ENCODE measurements at regions not wholly inside any gene's neighbourhood (a gene's known extent, or its start where the extent isn't known, plus 50 kb on each side); places are given as distances from the start of the nearest gene placed in this dataset.
A peak's percentile ranks its signal among the peaks of the same experiment; 100 is the strongest.

DNA sequence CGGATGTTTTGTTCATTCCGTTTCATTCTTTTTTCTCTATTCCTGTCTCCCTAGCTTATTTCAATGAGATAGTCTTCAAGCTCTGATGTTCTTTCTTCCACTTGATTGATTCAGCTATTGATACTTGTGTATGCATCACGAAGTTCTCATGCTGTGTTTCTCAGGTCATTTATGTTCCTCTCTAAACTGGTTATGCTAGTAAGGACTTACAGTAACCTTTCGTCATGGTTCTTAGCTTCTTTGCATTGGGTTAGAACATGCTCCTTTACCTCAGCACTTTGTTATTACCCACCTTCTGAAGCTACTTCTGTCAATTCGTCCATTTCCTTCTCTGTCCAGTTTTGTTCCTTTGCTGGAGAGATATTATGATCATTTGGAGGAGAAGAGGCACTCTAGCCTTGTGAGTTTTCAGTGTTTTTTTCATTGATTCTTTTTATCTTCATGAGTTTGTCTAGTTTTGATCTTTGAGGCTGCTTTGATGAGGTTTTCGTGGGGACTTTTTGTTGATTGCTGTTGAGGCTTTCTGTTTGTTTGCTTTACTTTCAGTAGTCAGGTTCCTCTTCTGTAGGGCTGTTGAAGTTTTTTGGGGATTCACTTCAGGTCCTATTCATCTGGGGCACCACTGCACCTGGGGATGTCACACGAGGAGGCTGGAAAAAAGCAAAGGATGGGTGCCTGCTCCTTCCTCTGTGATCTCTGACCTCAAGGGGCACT, 496.9 kb upstream of the LRRC7 start:
- TF ChIP-seq, protein P1, sequence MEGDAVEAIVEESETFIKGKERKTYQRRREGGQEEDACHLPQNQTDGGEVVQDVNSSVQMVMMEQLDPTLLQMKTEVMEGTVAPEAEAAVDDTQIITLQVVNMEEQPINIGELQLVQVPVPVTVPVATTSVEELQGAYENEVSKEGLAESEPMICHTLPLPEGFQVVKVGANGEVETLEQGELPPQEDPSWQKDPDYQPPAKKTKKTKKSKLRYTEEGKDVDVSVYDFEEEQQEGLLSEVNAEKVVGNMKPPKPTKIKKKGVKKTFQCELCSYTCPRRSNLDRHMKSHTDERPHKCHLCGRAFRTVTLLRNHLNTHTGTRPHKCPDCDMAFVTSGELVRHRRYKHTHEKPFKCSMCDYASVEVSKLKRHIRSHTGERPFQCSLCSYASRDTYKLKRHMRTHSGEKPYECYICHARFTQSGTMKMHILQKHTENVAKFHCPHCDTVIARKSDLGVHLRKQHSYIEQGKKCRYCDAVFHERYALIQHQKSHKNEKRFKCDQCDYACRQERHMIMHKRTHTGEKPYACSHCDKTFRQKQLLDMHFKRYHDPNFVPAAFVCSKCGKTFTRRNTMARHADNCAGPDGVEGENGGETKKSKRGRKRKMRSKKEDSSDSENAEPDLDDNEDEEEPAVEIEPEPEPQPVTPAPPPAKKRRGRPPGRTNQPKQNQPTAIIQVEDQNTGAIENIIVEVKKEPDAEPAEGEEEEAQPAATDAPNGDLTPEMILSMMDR (IDR thresholded peaks at IDR 0.05; ENCODE audit: low read depth, low read length), result no peak
- H3K4me3 ChIP-seq (replicated peaks in 1 of 2; ENCODE audit: low read depth in 2 of 2, low read length in 2 of 2), result no peak overlapping the region

DNA sequence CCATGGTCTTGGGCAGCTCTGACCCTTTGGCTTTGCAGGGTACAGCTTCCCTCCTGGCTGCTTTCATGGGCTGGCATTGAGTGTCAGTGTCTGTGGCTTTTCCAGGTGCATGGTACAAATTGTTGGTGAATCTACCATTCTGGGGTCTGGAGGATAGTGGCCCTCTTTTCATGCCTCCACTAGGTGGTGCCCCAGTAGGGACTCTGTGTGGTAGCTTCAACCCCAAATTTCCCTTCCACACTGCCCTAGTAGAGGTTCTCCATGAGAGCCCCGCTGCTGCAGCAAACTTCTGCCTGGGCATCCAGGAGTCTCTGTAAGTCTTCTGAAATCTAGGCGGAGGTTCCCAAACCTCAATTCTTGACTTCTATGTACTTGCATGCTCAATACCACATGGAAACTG, 494.5 kb upstream of the LRRC7 start:
- no peak overlapping the region for H3K4me3 ChIP-seq (replicated peaks in 1 of 2; ENCODE audit: low read depth in 2 of 2, low read length in 2 of 2)
- no peak for DNase-seq (ENCODE audit: low read depth in 2 of 2)
- TF ChIP-seq, protein P1 (IDR thresholded peaks at IDR 0.05; ENCODE audit: low read depth, low read length), result no peak

More for the DNA sequence above, 496.9 kb upstream of the LRRC7 start:
- DNase-seq (ENCODE audit: low read depth in 2 of 2), result no peak

DNA sequence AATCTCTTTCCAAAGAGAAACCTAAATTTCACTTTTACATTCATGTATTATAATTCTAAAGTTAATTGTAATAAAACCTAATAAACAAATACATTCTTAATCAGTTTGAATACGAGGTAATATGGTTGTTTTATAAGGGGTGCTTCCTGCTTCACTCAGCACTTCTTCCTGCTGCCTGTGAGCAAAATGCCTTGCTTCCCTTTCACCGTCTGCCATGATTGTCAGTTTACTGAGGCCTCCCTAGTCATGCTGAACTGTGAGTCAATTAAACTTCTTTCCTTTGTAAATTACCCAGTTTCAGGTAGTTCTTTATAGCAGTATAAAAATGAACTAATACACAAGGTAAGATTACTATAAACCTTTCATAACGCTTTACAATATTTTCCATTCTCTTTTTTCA, 491.1 kb upstream of the LRRC7 start:
- no peak for DNase-seq (ENCODE audit: low read depth in 2 of 2)
- TF ChIP-seq, protein P1 (IDR thresholded peaks at IDR 0.05; ENCODE audit: low read depth, low read length), result no peak
- H3K4me3 ChIP-seq (replicated peaks in 1 of 2; ENCODE audit: low read depth in 2 of 2, low read length in 2 of 2), result no peak overlapping the region

DNA sequence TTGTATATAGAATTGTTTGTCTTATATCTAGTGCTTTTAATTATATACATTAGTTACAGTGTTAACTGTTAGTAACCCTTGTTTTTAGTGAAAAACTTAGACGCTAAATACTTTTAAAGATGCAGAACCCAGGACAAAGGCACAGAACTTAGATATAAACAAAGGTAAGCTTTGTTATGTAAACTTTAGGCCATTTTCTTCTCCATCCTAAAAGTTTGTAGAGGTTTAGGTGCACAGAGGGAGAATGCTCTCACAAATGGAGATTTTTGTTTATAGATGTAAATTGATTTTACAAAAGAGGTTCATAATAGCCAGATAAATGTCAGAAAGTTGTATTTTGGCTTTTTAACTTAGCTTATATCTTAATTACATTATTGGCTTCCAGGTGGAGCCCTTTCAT, 490.5 kb upstream of the LRRC7 start:
- TF ChIP-seq, protein P1 (IDR thresholded peaks at IDR 0.05; ENCODE audit: low read depth, low read length), result no peak
- no peak for DNase-seq (ENCODE audit: low read depth in 2 of 2)
- H3K4me3 ChIP-seq (replicated peaks in 1 of 2; ENCODE audit: low read depth in 2 of 2, low read length in 2 of 2), result no peak overlapping the region

DNA sequence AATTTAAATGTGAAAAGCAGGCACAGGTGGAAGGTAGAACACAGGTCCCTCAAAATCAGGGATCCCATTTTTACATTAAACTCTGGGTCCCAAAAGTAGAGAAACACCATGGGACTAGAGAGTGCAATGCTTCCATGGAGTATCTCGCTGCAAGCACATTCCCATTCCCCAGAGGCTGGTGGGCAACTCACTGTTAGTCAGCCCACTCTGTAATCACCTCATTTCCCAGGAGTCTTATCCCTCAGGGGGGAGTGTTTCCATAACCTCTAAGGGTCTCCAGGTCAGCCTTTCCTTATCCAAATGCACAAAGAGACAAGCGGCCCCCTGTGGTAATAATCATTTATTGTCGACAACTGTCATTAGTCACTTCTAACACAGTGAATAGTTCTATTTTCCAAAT, 490.1 kb upstream of the LRRC7 start:
- H3K4me3 ChIP-seq (replicated peaks in 1 of 2; ENCODE audit: low read depth in 2 of 2, low read length in 2 of 2), result no peak overlapping the region
- DNase-seq (ENCODE audit: low read depth in 2 of 2), result no peak
- TF ChIP-seq, protein P1 (IDR thresholded peaks at IDR 0.05; ENCODE audit: low read depth, low read length), result no peak

DNA sequence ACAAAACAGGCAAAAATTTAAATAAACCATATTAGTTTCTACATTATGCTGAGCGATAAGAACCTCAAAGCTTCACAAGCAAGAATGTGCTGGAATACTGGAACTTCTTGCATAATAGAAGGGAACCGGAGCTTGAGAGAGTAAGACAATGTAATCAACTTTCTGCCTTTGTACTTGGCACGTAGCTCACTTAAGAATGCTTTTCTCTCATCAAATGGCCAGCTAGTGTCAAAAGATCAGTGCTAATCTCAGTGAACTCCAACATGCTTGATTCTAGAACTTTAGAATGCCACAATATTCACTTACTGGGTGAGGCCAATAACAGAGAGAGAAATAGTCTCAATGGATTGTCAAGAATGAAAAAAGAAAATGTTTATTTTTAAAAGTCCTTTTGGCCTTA, 486.1 kb upstream of the LRRC7 start:
- peak in 1 of 2 donors; percentile 46 for DNase-seq (ENCODE audit: low read depth in 2 of 2)
- TF ChIP-seq, protein P1 (IDR thresholded peaks at IDR 0.05; ENCODE audit: low read depth, low read length), result no peak
- H3K4me3 ChIP-seq (replicated peaks in 1 of 2; ENCODE audit: low read depth in 2 of 2, low read length in 2 of 2), result no peak overlapping the region

DNA sequence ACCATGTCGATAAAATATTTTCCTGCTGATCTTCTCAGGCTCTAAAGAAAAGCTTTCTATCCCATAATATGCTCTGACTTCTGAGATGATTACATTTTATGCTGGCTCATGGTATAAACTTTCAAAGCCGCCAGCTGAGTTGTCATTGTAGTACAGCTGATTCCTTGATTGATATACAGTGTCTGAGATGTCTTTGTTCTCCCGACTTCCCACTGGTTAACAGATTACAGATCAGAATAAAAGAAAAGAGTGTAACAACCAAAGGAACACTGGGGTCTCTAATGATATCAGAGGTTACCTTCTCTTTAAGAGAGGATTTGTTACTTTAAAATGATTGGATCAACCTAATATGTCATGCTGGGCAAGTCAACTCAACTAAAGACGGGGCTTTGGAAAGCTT, 485.4 kb upstream of the LRRC7 start:
- TF ChIP-seq, protein P1 (IDR thresholded peaks at IDR 0.05; ENCODE audit: low read depth, low read length), result no peak
- no peak overlapping the region for H3K4me3 ChIP-seq (replicated peaks in 1 of 2; ENCODE audit: low read depth in 2 of 2, low read length in 2 of 2)

More for the DNA sequence above, 485.4 kb upstream of the LRRC7 start:
- no peak for DNase-seq (ENCODE audit: low read depth in 2 of 2)

Measured in cardiac fibroblast (primary cell).